WTC11 (cell line): ENCODE measurements at regions not wholly inside any gene's neighbourhood (a gene's known extent, or its start where the extent isn't known, plus 50 kb on each side); places are given as distances from the start of the nearest gene placed in this dataset.
"Not testable (repeated sequence)": the region's sequence is repeated elsewhere in the genome, so short reads cannot be mapped to it uniquely, and the experiment has no call there.

Experiments used
- ATAC-seq: fragments of 200-7000 bp; cut with Tn5 transposase; 2 replicates; pipeline ENCODE4 v1.10.0; 2021; ENCODE audit warnings: mild to moderate bottlenecking, moderate library complexity
- CTCF ChIA-PET: fragments of 300-600 bp; sonication (Branson Sonifier 250); formaldehyde crosslinking; loops from one replicate; lab custom pipeline; 2021; ENCODE audit warnings: antibody characterized with exemption; lab: Charles Lee
- POLR2A ChIA-PET: fragments of 350-600 bp; sonication (Branson Sonifier 250); formaldehyde crosslinking; loops from one replicate; lab custom pipeline; 2021; ENCODE audit warnings: antibody characterized with exemption; lab: Charles Lee
- DNase-seq: peaks from one replicate; pipeline ENCODE4 v3.0.0; 2021; ENCODE audit warnings: low spot score
- H3K27ac Mint-ChIP-seq: 2 replicates; pipeline ENCODE4 v1.8.0; 2021; ENCODE audit warnings: mixed read lengths
- H3K27me3 Mint-ChIP-seq: 2 replicates; pipeline ENCODE4 v1.8.0; 2021; ENCODE audit warnings: low read depth, mild to moderate bottlenecking, moderate library complexity, mixed read lengths
- H3K36me3 Mint-ChIP-seq: 2 replicates; pipeline ENCODE4 v1.8.0; 2021; ENCODE audit warnings: mixed read lengths
- H3K4me1 Mint-ChIP-seq: 2 replicates; pipeline ENCODE4 v1.8.0; 2022; ENCODE audit warnings: mixed read lengths
- H3K4me3 Mint-ChIP-seq: 2 replicates; pipeline ENCODE4 v1.8.0; 2021; ENCODE audit warnings: mild to moderate bottlenecking, moderate library complexity, mixed read lengths
- H3K9me3 Mint-ChIP-seq: 2 replicates; pipeline ENCODE4 v1.8.0; 2021; ENCODE audit warnings: mixed read lengths
- CREM ChIP-seq: sonication (generic); formaldehyde crosslinking; IDR thresholded peaks from 2 replicates; pipeline ENCODE4 v1.8.1; 2022; ENCODE audit warnings: mild to moderate bottlenecking, missing genetic modification reagents, moderate library complexity
- ELF4 ChIP-seq: sonication (generic); formaldehyde crosslinking; IDR thresholded peaks from 2 replicates; pipeline ENCODE4 v1.8.1; 2022; ENCODE audit warnings: low read depth, mild to moderate bottlenecking, moderate library complexity, missing genetic modification reagents
- FOXK1 ChIP-seq: sonication (generic); formaldehyde crosslinking; IDR thresholded peaks from 2 replicates; pipeline ENCODE4 v1.8.0; 2022; ENCODE audit warnings: mild to moderate bottlenecking, moderate library complexity, missing genetic modification reagents
- HMGA2 ChIP-seq: fragments of 250-450 bp; sonication (Bioruptor Pico); IDR thresholded peaks from 2 replicates; pipeline ENCODE4 v1.4.0; 2021; ENCODE audit warnings: mild to moderate bottlenecking, moderate library complexity
- JAZF1 ChIP-seq: fragments of 250-450 bp; sonication (Bioruptor Pico); IDR thresholded peaks from 2 replicates; pipeline ENCODE4 v1.9.0; 2021; ENCODE audit warnings: moderate library complexity, mild to moderate bottlenecking, inconsistent platforms
- RORB ChIP-seq: fragments of 250-450 bp; sonication (Bioruptor Pico); IDR thresholded peaks from 2 replicates; pipeline ENCODE4 v1.9.0; 2021; ENCODE audit warnings: mild to moderate bottlenecking
- TEAD1 ChIP-seq: sonication (generic); formaldehyde crosslinking; IDR thresholded peaks from 2 replicates; pipeline ENCODE4 v1.8.0; 2022; ENCODE audit warnings: mild to moderate bottlenecking, missing genetic modification reagents
- TF ChIP-seq, protein P1 (sequence below): sonication (generic); formaldehyde crosslinking; IDR thresholded peaks from 2 replicates; pipeline ENCODE4 v1.8.0; 2022; ENCODE audit warnings: mild to moderate bottlenecking, missing genetic modification reagents
- TF ChIP-seq, protein P2 (sequence below): fragments of 250-450 bp; sonication (Bioruptor Pico); IDR thresholded peaks from 2 replicates; pipeline ENCODE4 v1.9.0; 2021; ENCODE audit warnings: moderate library complexity, mild to moderate bottlenecking, inconsistent platforms, borderline replicate concordance
- TF ChIP-seq, protein P3 (sequence below): sonication (generic); formaldehyde crosslinking; IDR thresholded peaks from 2 replicates; pipeline ENCODE4 v1.8.0; 2023; ENCODE audit warnings: missing genetic modification reagents, mild to moderate bottlenecking, borderline replicate concordance
- TF ChIP-seq, protein P4 (sequence below): sonication (generic); formaldehyde crosslinking; IDR thresholded peaks from 2 replicates; pipeline ENCODE4 v1.8.1; 2022; ENCODE audit warnings: missing genetic modification reagents, borderline replicate concordance

DNA sequence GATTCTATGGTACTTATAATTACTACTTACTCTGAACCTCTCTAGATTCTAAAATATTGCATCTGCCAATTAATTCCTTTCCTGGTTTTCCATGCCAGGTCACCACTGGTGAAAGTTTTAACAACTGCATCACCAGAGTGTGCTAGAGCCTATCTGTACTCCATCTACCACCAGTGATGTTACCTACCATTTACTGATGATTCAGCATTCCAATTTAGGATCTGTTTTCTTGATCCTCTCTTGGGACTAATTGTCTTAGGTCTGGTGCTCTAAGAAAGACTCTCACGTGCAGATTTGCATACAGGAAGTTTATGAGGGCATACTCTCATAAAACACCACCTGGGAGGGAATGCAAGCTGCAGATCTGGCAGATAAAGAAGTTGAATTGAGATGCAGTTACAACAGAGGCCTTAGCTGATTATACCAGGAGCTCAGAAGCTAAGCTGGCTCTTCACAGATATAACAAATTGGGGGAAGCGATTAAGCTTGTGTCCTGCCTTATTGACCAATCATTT lies 347.6 kb upstream of the VRK2 start:
- H3K4me3 Mint-ChIP-seq: no peak overlapping the region
- peak overlapping the region; percentile 65; the same call in 1 of the 2 replicates for H3K27ac Mint-ChIP-seq
- CTCF ChIA-PET: interaction anchor here (2.2 kb wide), 1 partner anchor 22 kb away, joined by 5 read pairs; no protein-coding TSS in a partner anchor
- no peaks in the 10 kb centered on the region; the same call in 1 of the 2 replicates for H3K36me3 Mint-ChIP-seq
- no peaks in the 10 kb centered on the region; the same call in 1 of the 2 replicates for H3K27me3 Mint-ChIP-seq
- ATAC-seq (no peak), DNase-seq (no peak)
- peaks cover 57% of the 10 kb centered on the region for H3K4me1 Mint-ChIP-seq
- H3K9me3 Mint-ChIP-seq: peaks cover 4% of the 10 kb centered on the region; the same call in 1 of the 2 replicates
- POLR2A ChIA-PET: no interaction called here
- TF ChIP-seq HMGA2 (CRISPR knock-in tag) (no peak), CREM (CRISPR knock-in tag) (no peak)
- TF ChIP-seq, protein P1, sequence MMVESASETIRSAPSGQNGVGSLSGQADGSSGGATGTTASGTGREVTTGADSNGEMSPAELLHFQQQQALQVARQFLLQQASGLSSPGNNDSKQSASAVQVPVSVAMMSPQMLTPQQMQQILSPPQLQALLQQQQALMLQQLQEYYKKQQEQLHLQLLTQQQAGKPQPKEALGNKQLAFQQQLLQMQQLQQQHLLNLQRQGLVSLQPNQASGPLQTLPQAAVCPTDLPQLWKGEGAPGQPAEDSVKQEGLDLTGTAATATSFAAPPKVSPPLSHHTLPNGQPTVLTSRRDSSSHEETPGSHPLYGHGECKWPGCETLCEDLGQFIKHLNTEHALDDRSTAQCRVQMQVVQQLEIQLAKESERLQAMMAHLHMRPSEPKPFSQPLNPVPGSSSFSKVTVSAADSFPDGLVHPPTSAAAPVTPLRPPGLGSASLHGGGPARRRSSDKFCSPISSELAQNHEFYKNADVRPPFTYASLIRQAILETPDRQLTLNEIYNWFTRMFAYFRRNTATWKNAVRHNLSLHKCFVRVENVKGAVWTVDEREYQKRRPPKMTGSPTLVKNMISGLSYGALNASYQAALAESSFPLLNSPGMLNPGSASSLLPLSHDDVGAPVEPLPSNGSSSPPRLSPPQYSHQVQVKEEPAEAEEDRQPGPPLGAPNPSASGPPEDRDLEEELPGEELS: no peak

DNA sequence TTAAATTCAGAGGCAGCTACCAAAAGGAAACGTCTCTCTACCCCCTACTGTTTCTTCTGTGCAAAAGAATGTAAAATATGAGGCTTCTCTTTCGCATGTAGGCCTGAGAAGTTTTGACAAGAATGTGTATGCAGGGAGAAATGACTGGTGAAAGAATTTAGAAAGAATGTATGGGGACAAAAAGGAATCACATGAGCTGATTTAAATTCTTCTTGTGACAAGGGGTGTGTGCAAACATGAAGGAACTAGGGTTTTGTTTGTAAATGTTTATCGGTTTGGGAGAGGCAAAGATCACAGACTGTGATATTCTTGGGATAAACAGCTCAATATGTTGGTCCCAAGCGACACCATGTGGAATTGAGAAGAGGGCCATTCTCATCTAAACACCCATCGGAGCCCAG lies 345.2 kb upstream of the VRK2 start:
- POLR2A ChIA-PET: no interaction called here
- CTCF ChIA-PET: interaction anchor here (0.9 to 2.2 kb wide), 6 partner anchors 19 to 345 kb away, joined by 3 to 11 read pairs (median 3); partner anchors contain the start of gene VRK2
- Mint-ChIP-seq H3K4me1 (peaks cover 45% of the 10 kb centered on the region), H3K4me3 (0 out of 2 replicates have a peak overlapping the region, but pooled peaks have one; percentile 2), H3K36me3 (no peaks in the 10 kb centered on the region; the same call in 1 of the 2 replicates), H3K9me3 (peaks cover 4% of the 10 kb centered on the region; the same call in 1 of the 2 replicates), H3K27me3 (no peaks in the 10 kb centered on the region; the same call in 1 of the 2 replicates), H3K27ac (peak overlapping the region; percentile 97)
- DNase-seq (no peak), ATAC-seq (peak; percentile 71)
- no peak for TF ChIP-seq RORB (CRISPR knock-in tag)
- TF ChIP-seq, protein P2, sequence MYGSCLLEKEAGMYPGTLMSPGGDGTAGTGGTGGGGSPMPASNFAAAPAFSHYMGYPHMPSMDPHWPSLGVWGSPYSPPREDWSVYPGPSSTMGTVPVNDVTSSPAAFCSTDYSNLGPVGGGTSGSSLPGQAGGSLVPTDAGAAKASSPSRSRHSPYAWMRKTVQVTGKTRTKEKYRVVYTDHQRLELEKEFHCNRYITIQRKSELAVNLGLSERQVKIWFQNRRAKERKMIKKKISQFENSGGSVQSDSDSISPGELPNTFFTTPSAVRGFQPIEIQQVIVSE: no peak
- TF ChIP-seq TEAD1: 0 out of 2 replicates have a peak, but pooled peaks have one; percentile 56
- TF ChIP-seq JAZF1 (CRISPR knock-in tag): no peak

DNA sequence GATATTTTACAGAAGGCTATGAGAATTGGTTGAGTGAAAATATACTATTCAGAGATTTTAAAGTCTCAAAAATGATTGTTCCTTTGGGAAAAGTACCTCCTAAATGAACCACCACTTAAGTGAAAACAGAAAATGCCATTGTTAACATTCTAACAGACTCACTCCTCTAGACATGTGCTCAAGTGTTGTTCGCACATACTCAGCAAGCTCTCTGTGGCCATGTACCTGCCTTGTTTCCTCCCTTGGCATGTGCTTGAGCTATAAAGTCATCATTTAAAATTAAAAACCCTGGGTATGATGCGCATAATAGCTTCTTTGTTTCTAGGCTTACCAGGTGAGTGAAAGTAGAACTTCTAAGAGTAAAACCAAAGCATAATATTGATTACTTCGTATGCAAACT lies 343.2 kb upstream of the VRK2 start:
- H3K36me3 Mint-ChIP-seq: no peaks in the 10 kb centered on the region; the same call in 1 of the 2 replicates
- ATAC-seq (no peak), DNase-seq (no peak)
- no peak overlapping the region for H3K4me3 Mint-ChIP-seq
- TF ChIP-seq, protein P3, sequence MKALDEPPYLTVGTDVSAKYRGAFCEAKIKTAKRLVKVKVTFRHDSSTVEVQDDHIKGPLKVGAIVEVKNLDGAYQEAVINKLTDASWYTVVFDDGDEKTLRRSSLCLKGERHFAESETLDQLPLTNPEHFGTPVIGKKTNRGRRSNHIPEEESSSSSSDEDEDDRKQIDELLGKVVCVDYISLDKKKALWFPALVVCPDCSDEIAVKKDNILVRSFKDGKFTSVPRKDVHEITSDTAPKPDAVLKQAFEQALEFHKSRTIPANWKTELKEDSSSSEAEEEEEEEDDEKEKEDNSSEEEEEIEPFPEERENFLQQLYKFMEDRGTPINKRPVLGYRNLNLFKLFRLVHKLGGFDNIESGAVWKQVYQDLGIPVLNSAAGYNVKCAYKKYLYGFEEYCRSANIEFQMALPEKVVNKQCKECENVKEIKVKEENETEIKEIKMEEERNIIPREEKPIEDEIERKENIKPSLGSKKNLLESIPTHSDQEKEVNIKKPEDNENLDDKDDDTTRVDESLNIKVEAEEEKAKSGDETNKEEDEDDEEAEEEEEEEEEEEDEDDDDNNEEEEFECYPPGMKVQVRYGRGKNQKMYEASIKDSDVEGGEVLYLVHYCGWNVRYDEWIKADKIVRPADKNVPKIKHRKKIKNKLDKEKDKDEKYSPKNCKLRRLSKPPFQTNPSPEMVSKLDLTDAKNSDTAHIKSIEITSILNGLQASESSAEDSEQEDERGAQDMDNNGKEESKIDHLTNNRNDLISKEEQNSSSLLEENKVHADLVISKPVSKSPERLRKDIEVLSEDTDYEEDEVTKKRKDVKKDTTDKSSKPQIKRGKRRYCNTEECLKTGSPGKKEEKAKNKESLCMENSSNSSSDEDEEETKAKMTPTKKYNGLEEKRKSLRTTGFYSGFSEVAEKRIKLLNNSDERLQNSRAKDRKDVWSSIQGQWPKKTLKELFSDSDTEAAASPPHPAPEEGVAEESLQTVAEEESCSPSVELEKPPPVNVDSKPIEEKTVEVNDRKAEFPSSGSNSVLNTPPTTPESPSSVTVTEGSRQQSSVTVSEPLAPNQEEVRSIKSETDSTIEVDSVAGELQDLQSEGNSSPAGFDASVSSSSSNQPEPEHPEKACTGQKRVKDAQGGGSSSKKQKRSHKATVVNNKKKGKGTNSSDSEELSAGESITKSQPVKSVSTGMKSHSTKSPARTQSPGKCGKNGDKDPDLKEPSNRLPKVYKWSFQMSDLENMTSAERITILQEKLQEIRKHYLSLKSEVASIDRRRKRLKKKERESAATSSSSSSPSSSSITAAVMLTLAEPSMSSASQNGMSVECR (CRISPR knock-in tag): no peak
- TF ChIP-seq, protein P4, sequence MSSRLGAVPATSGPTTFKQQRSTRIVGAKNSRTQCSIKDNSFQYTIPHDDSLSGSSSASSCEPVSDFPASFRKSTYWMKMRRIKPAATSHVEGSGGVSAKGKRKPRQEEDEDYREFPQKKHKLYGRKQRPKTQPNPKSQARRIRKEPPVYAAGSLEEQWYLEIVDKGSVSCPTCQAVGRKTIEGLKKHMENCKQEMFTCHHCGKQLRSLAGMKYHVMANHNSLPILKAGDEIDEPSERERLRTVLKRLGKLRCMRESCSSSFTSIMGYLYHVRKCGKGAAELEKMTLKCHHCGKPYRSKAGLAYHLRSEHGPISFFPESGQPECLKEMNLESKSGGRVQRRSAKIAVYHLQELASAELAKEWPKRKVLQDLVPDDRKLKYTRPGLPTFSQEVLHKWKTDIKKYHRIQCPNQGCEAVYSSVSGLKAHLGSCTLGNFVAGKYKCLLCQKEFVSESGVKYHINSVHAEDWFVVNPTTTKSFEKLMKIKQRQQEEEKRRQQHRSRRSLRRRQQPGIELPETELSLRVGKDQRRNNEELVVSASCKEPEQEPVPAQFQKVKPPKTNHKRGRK (CRISPR knock-in tag): no peak
- TF ChIP-seq ELF4: no peak
- no peak for TF ChIP-seq FOXK1 (CRISPR knock-in tag)
- H3K4me1 Mint-ChIP-seq: peaks cover 41% of the 10 kb centered on the region
- H3K27me3 Mint-ChIP-seq: no peaks in the 10 kb centered on the region; the same call in 1 of the 2 replicates
- no peaks in the 10 kb centered on the region for H3K9me3 Mint-ChIP-seq
- ChIA-PET CTCF (no interaction called here), POLR2A (no interaction called here)
- H3K27ac Mint-ChIP-seq: no peak overlapping the region

DNA sequence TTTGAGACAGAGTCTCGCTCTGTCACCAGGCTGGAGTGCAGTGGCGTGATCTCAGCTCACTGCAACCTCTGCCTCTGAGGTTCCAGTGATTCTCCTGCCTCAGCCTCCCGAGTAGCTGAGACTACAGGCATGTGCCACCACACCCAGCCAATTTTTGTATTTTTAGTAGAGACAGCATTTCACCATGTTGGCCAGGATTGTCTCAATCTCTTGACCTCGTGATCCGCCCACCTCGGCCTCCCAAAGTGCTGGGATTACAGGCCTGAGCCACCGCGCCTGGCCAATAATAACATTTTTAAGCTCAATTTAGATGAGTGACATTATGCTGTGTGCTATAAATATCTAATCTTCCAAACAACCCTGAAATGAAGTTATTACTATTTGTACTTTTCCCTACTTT lies 338.8 kb upstream of the VRK2 start:
- H3K27me3 Mint-ChIP-seq, H3K9me3 Mint-ChIP-seq, POLR2A ChIA-PET, DNase-seq, H3K4me3 Mint-ChIP-seq, ATAC-seq, H3K27ac Mint-ChIP-seq, H3K36me3 Mint-ChIP-seq: not testable (repeated sequence)
- CTCF ChIA-PET: interaction anchor here (1.0 kb wide), 1 partner anchor 13 kb away, joined by 3 read pairs; no protein-coding TSS in a partner anchor
- peaks cover 44% of the 10 kb centered on the region for H3K4me1 Mint-ChIP-seq
